MM.1S (cell line): ENCODE measurements at regions not wholly inside any gene's neighbourhood (a gene's known extent, or its start where the extent isn't known, plus 50 kb on each side); places are given as distances from the start of the nearest gene placed in this dataset.

ENCODE experiments used
- EZH2phosphoT487 ChIP-seq: fragments of 300-600 bp; sonication (generic); IDR thresholded peaks from 2 replicates; pipeline ENCODE4 v1.6.1; 2018; ENCODE audit warnings: antibody characterized with exemption, low read length
- TF ChIP-seq, protein P1 (sequence below): fragments of 300-600 bp; sonication (generic); IDR thresholded peaks from 2 replicates; pipeline ENCODE4 v1.5.1; 2016; ENCODE audit warnings: antibody characterized with exemption, low read length, mixed read lengths

DNA sequence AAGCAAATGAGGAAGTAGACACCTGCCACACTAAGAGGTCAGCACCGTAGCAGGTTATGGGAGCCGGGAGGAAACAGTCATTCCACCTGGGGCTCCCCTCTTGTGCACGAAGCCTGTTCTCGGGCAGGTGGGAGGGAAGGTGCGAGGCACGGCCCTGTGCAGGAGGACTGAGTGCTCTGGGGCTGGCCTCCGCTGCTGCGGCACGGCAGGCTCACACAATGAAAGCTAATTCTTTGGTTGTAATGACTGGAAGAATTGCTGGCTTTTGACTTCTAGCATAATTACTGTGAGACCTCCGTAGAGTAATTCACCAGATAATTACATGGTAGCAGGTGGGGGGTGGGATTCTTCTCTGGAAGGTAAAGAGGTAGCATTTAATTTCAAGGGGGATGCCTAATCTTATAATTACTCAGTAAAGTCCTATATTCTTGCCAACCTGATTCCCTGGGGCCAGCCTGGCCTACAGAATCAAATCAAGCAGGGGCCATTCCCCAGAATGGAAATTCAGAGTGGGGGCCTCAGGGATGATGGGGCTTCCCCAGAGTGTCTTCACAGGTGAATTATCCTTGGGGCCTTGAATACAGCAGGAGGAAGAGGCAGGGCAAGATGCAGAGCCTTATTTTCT, 129.1 kb downstream of the TPRA1 start:
- TF ChIP-seq, protein P1, sequence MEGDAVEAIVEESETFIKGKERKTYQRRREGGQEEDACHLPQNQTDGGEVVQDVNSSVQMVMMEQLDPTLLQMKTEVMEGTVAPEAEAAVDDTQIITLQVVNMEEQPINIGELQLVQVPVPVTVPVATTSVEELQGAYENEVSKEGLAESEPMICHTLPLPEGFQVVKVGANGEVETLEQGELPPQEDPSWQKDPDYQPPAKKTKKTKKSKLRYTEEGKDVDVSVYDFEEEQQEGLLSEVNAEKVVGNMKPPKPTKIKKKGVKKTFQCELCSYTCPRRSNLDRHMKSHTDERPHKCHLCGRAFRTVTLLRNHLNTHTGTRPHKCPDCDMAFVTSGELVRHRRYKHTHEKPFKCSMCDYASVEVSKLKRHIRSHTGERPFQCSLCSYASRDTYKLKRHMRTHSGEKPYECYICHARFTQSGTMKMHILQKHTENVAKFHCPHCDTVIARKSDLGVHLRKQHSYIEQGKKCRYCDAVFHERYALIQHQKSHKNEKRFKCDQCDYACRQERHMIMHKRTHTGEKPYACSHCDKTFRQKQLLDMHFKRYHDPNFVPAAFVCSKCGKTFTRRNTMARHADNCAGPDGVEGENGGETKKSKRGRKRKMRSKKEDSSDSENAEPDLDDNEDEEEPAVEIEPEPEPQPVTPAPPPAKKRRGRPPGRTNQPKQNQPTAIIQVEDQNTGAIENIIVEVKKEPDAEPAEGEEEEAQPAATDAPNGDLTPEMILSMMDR = no peak
- TF ChIP-seq EZH2phosphoT487 = no peak
